Ascending aorta (tissue), 2 donors: ENCODE measurements at regions not wholly inside any gene's neighbourhood (a gene's known extent, or its start where the extent isn't known, plus 50 kb on each side); places are given as distances from the start of the nearest gene placed in this dataset.
A peak's percentile ranks its signal among the peaks of the same experiment; 100 is the strongest.

ENCODE experiments used
- DNase-seq, 2 donors: peaks; one replicate each; pipeline ENCODE4 v3.0.0-alpha.2; 2019; ENCODE audit warnings: low spot score in 2 of 2
- H3K27ac ChIP-seq, 2 donors: fragments of 200-600 bp; sonication (generic); one replicate each; pipeline ENCODE4 v1.5.1; 2016 to 2017; ENCODE audit warnings: mild to moderate bottlenecking in 1 of 2
- H3K27me3 ChIP-seq: fragments of 200-600 bp; sonication (generic); one replicate; pipeline ENCODE4 v1.5.1; 2017
- H3K36me3 ChIP-seq, 2 donors: fragments of 200-600 bp; sonication (generic); one replicate each; pipeline ENCODE4 v1.5.1; 2016
- H3K4me1 ChIP-seq, 2 donors: fragments of 200-600 bp; sonication (generic); one replicate each; pipeline ENCODE4 v1.5.1; 2016 to 2017; ENCODE audit warnings: mild to moderate bottlenecking in 1 of 2
- H3K4me3 ChIP-seq, 2 donors: fragments of 200-600 bp; sonication (generic); one replicate each; pipeline ENCODE4 v1.5.1; 2016 to 2017; ENCODE audit warnings: mild to moderate bottlenecking in 1 of 2
- H3K9me3 ChIP-seq, 2 donors: fragments of 200-600 bp; sonication (generic); one replicate each; pipeline ENCODE4 v1.5.1; 2016
- CTCF ChIP-seq, 3 experiments: fragments of 200-600 bp in 2 of 3; fragments of 450-650 bp in 1 of 3; sonication (generic) in 2 of 3; IDR thresholded peaks; one replicate each; pipeline ENCODE4 v1.5.1; 2016 to 2019; ENCODE audit warnings: antibody characterized with exemption in 3 of 3, mild to moderate bottlenecking in 1 of 3, moderate library complexity in 1 of 3
- intact Hi-C: fragments of 100-400 bp; cut with DNase I; formaldehyde crosslinking; loops from one replicate; pipeline ENCODE4 v1.15.1; 2023

- H3K4me3 ChIP-seq, result no peak overlapping the region
- peak; percentile 32 to 73 (median 66) for TF ChIP-seq CTCF (IDR thresholded peaks at IDR 0.05)
- no peak overlapping the region for H3K27ac ChIP-seq
- H3K36me3 ChIP-seq, result no peaks in the 10 kb centered on the region
- H3K4me1 ChIP-seq, result no peaks in the 10 kb centered on the region
- no peaks in the 10 kb centered on the region for H3K9me3 ChIP-seq
- intact Hi-C loops, result loop anchor here (5.0 to 10.0 kb wide), 3 partner anchors 255 to 670 kb away; partner anchors contain the start of gene VEGFC
- no peak for DNase-seq
- no peaks in the 10 kb centered on the region for H3K27me3 ChIP-seq
These were observed 254.5 kb upstream of the VEGFC start for GRCh38 chr4:177047070-177047850.

GRCh38 chr4:177047851-177048174 is 255.1 kb upstream of the VEGFC start:
- DNase-seq, result no peak
- no peak overlapping the region for H3K27ac ChIP-seq
- no peak for TF ChIP-seq CTCF (IDR thresholded peaks at IDR 0.05)
- no peaks in the 10 kb centered on the region for H3K36me3 ChIP-seq
- no peaks in the 10 kb centered on the region for H3K9me3 ChIP-seq
- intact Hi-C loops, result loop anchor here (5.0 to 10.0 kb wide), 3 partner anchors 256 to 671 kb away; partner anchors contain the start of gene VEGFC
- no peak overlapping the region for H3K4me3 ChIP-seq
- no peaks in the 10 kb centered on the region for H3K27me3 ChIP-seq
- H3K4me1 ChIP-seq, result no peaks in the 10 kb centered on the region

- Histone ChIP-seq H3K27ac (peak overlapping the region in 1 of 2 donors; percentile 40), H3K4me1 (no peaks in the 10 kb centered on the region), H3K9me3 (no peaks in the 10 kb centered on the region), H3K4me3 (no peak overlapping the region), H3K36me3 (no peaks in the 10 kb centered on the region), H3K27me3 (no peaks in the 10 kb centered on the region)
- intact Hi-C loops, result no loop called here
- TF ChIP-seq CTCF (IDR thresholded peaks at IDR 0.05), result no peak
- no peak for DNase-seq
These were observed 258.1 kb upstream of the NEIL3 start for GRCh38 chr4:177051473-177052060.

- DNase-seq, result no peak
- no peaks in the 10 kb centered on the region for H3K36me3 ChIP-seq
- H3K27me3 ChIP-seq, result no peaks in the 10 kb centered on the region
- intact Hi-C loops, result no loop called here
- TF ChIP-seq CTCF (IDR thresholded peaks at IDR 0.05), result no peak
- H3K27ac ChIP-seq, result peak overlapping the region; percentile 39 to 40
- H3K4me3 ChIP-seq, result no peak overlapping the region
- H3K4me1 ChIP-seq, result no peaks in the 10 kb centered on the region
- H3K9me3 ChIP-seq, result no peaks in the 10 kb centered on the region
These were observed 257.3 kb upstream of the NEIL3 start for GRCh38 chr4:177052211-177052934.

GRCh38 chr4:177057186-177057585 is 252.5 kb upstream of the NEIL3 start:
- no peaks in the 10 kb centered on the region for H3K4me1 ChIP-seq
- no peak for DNase-seq
- no peak overlapping the region for H3K27ac ChIP-seq
- no peaks in the 10 kb centered on the region for H3K36me3 ChIP-seq
- no peaks in the 10 kb centered on the region for H3K27me3 ChIP-seq
- no peaks in the 10 kb centered on the region for H3K9me3 ChIP-seq
- no peak overlapping the region for H3K4me3 ChIP-seq
- TF ChIP-seq CTCF (IDR thresholded peaks at IDR 0.05), result no peak
- intact Hi-C loops, result no loop called here
